Mammary epithelial cell (primary cell): ENCODE measurements at regions not wholly inside any gene's neighbourhood (a gene's known extent, or its start where the extent isn't known, plus 50 kb on each side); places are given as distances from the start of the nearest gene placed in this dataset.

Experiments
- CTCF ChIP-seq, 2 donors: IDR thresholded peaks in 1 of 2; conservative IDR thresholded peaks in 1 of 2; 2 replicates each; pipeline ENCODE4 v1.5.1; 2011 to 2012; ENCODE audit warnings: inconsistent platforms in 2 of 2, low read length in 2 of 2, mild to moderate bottlenecking in 2 of 2, control low read depth in 1 of 2, low read depth in 1 of 2; ENCODE audit not compliant: insufficient read depth in 1 of 2; ENCODE audit errors: extremely low read depth in 1 of 2
- EZH2 ChIP-seq: IDR thresholded peaks from 2 replicates; pipeline ENCODE4 v1.6.1; 2012; ENCODE audit warnings: low read length, inconsistent platforms, borderline replicate concordance

DNA sequence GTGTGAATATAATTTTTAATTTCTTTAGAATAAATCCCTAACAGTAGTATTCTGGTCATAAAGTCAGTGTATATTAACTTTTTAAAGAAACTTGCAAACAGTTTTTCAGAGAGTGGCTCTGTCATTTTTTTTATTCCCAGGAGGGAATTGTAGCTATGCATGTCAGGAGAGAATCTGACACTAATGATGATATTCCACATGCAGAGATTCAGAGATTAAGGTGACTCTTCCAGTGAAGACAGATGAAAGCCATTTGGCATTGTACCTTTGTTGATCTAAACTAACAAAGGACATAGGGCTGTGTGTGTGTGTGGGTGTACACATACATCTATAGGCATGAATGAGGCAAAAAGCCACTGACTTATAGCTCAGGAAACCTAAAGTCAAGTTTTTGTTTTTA lies 99.9 kb downstream of the TNFSF13B start:
- TF ChIP-seq CTCF (conservative IDR thresholded peaks at IDR 0.05 in 1 of 2, IDR thresholded peaks at IDR 0.05 in 1 of 2; ENCODE audit: extremely low read depth in 1 of 2, insufficient read depth in 1 of 2, low read depth in 1 of 2, low read length in 2 of 2): no peak
- TF ChIP-seq EZH2: no peak
